ENCODE measurements at regions not wholly inside any gene's neighbourhood (a gene's known extent, or its start where the extent isn't known, plus 50 kb on each side); places are given as distances from the start of the nearest gene placed in this dataset.
A peak's percentile ranks its signal among the peaks of the same experiment; 100 is the strongest.
"Not testable (repeated sequence)": the region's sequence is repeated elsewhere in the genome, so short reads cannot be mapped to it uniquely, and the experiment has no call there.

DNA sequence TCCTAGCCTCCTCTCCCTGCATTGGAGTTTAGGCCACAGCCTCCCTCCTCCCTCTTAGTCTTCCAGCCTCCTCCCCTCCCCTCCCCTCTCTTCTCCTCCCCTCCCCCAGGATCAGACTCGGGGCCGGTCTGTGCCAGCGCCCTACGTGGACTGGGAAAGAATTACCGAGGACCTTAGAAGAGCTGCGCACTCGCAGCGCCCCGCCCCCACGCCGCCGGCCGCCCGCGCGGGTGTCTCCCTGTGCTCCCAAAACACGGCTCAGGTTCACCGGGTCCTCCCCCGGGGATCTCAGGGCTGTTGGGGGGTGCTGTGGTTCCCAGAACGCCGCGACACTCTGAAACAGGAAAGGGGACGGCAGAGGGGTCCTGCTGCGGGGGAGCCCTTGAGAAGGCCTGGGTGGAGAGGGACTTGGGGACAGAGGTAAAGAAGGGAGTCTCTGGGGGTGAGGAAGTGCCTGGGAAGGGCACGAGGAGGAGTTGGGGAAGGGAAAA, 122.3 kb upstream of the TBL1X start:
- DNase-seq (ENCODE audit: low read depth in 2 of 2), result peak; percentile 79 to 80

- no peak for DNase-seq (ENCODE audit: low read depth in 2 of 2)
These were observed 120.9 kb upstream of the TBL1X start for GRCh38 chrX:9343971-9344370.

DNA sequence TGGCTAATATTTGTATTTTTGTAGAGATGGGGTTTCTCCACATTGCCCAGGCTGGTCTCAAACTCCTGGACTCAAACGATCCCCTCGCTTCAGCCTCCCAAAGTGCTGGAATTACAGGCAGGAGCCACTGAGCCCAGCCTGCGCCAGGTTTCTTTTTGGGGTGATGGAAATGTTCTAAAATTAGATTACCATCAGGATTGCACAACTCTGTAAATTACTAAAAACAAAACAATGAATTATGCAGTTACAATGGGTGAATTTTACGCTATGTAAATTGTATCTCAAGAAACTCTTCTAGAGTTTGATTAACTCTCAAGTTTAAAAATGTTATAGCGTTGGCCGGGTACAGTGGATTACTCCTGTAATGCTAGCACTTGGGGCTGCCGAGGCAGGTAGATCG, 118.9 kb upstream of the TBL1X start:
- no peak for DNase-seq (ENCODE audit: low read depth in 2 of 2)

DNA sequence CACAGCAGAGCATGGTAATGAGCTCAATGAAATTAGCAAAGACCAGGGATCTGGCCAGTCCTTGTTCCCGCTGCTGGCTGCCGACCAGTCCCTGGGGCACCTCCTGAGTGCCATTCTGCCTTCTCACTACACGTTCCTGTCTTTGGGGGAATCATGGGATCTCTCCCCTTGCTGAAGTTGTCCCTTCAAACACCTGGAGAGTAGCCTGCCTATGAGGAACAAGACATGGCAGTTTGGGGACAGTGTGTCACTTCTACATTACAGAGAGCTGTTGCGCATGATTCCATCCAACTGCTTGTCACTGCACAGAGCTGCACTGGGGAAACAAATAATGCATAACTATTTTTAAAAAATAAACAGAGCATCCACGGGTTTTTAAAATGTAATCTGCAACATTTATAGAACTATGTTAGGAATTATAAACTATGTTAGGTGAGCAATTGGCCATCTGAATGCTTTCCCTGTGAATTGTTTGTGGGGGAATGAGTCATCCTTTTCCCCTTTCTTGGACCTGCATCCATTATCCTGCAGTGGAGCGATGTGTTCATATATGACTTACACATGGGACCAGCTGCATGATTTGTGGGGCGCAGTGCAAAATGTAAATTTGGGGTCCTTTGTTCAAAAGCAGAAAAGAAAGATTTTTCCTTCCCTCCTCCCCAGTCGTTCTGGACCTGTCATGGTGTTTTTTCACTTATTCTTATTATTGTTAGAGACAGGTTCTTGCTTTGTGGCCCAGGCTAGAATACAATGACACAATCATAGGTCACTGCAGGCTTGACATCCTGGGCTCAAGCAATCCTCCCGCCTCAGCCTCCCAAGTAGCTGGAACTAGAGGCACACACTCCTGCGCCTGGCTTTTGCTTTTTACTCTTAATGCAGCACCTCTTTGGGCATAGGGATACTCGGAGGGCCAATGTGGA, 115.0 kb upstream of the TBL1X start:
- no peak for DNase-seq (ENCODE audit: low read depth in 2 of 2)

DNA sequence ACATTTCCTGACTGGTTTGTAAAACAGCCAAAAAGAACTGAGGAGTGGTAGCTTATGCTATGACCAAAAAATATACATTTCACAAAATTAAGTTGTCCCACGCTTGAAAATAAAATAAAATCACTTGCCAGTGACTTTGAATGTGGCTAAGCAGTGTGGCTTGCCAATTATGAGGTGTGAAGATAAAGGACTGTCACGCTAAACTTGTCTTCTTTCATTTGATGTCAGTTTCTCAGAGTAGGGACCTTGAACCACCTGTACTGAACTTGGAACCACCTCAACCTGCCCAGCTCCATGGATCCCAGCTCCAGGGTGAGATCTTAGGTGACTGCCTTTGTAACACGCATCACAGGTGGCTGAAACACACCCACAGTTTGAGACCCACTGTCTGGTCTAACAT, 113.7 kb upstream of the TBL1X start:
- no peak for DNase-seq (ENCODE audit: low read depth in 2 of 2)

- no peak for DNase-seq (ENCODE audit: low read depth in 2 of 2)
These were observed 112.6 kb upstream of the TBL1X start for GRCh38 chrX:9352243-9352642.

GRCh38 chrX:9352694-9353411, 112.0 kb upstream of the TBL1X start:
- peak; percentile 64 to 70 for DNase-seq (ENCODE audit: low read depth in 2 of 2)

GRCh38 chrX:9354918-9355317, 109.9 kb upstream of the TBL1X start:
- no peak for DNase-seq (ENCODE audit: low read depth in 2 of 2)

DNA sequence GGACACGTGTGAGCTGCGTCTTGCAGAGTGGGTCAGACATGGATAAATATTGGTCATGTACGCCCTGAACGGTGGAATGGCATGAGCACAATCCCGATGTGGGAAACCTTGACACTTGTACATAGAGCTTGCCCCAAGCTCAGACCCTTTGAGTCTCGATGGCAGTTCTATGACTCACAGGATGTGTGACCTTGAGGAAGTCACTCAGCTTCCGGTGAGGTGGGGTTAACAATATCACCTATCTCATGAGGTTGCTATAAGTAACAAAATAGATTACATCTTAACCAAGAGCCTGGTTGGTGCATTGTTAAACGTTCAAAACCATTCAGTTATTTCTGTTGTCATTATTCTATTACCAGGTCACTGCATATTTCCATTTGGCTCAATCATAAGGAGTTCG, 109.1 kb upstream of the TBL1X start:
- no peak for DNase-seq (ENCODE audit: low read depth in 2 of 2)

DNA sequence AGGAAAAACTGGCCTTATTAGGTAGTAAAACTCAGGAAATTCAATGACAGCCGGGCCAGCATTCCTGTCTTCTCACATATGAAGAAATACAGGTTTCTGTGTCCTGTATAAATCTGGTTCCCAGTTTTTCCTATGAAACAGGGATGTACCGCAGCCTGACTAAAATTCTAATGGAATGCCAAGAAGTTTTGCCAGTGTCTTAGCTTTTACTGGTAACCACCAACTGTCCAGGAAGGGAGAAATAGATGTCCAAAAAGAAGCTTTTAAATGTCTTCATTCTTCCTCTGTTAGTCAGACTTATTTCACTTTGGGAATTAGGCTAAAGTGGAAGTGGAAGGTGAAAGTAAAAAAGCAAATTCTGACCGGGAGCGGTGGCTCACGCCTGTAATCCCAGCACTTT, 108.0 kb upstream of the TBL1X start:
- DNase-seq (ENCODE audit: low read depth in 2 of 2), result no peak

DNA sequence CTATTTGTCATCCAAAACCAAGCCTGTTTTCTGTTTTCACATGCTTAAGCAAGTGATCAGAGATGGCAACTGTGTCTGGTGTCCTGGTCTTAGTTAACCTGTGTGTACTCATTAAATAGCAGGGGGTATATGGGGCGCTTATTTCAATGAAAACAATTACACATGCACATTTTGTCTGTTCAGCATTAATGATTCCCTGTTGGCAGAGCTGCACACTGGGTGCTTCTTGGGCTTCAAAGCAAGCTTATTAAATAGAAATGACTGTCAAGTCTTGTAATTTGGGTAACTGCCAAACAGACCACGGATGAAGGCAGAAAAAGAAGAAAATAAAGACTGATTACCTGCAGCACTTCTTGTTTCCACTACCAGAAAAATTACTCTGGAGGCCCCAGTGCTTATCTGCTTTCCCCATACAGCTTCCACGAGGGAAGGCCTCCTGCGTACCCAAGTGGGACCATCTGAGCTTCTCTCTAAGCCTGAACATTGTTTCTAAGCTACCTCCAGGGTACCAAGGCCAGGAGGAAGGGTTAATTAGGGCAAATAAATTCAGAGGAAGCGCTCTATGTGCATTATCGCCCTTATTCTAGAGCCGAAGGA, 107.2 kb upstream of the TBL1X start:
- DNase-seq (ENCODE audit: low read depth in 2 of 2), result no peak

GRCh38 chrX:9362363-9362928, 102.4 kb upstream of the TBL1X start:
- no peak for DNase-seq (ENCODE audit: low read depth in 2 of 2)

GRCh38 chrX:9367421-9367820, 97.4 kb upstream of the TBL1X start:
- DNase-seq (ENCODE audit: low read depth in 2 of 2), result no peak

DNA sequence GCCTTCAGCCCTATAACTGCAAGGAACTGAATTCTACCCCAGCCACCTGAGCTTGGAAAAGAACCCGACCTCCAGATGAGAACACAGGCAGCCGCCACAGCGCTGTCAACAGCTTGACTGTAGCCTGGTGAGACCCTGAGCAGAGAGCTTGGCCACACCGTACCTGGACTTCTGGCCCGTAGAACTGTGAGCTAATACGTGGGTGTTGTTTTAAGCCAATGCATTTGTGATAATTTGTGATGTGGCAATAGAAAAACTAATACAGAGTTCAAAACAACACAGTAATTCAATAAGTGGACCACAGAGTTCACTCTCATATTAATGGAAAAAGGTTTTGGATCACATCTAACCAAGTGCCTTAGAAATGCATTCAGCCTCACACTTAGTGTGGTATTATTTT, 96.6 kb upstream of the TBL1X start:
- no peak for DNase-seq (ENCODE audit: low read depth in 2 of 2)

DNA sequence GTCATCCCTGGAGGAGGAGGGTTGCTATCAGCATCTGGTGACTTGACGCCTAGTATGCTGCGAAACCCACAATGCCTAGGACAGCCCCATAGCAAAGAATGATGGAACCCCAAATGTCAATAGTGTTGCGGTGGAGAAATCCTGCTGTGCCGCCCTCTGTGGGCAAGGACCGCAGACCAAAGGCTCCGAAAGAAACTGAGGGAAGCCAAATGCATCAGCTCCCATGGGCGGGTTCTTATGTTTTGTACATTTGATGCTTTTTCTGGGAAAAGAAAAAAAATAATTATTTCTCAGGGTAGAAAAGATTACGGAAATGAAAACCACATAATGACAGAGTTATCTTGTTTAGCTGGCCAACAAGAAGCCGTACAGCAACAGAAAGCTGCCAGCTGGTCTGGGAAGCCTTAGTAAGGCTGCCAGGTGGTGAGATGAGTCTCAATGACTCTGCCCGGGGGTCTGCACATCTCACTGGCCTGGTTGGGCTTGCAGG, 95.0 kb upstream of the TBL1X start:
- DNase-seq (ENCODE audit: low read depth in 2 of 2), result no peak

DNA sequence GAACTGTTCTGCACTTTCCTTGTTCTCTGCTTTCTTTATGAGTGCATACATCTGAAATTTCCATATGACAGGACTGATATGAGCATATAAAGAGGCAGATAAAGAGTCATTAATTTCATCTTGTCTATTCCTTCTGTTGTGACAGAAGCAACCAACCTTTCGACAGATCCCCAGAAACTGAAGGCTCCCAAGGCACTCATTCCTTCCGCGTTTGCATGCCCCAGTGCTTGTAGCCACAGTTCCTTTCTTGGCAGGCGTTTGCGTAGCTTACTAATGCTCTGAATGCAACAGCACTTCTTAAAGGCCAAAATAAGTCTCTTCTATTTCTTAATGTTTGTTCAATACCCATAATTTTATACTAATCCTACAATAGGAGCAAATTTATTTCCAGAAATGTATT, 94.0 kb upstream of the TBL1X start:
- no peak for DNase-seq (ENCODE audit: low read depth in 2 of 2)

DNA sequence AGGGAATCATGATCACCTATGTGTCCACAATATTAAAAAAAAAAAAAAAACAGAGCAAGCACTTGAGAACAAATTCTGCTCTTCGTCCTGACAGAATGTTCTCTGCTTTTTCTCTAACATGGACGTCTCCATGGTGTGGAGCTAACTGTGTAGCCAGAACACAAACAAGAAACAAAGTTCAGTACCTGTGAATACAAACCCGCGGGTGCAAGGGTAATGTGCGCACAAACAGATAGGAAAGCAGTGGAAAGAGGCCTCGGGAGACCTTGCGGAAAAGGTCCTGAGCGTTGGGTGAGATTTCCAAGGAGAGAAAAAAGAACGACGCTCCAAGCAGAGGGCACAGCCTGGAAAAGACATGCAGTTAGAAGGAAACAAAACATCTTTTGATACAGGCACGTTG, 92.0 kb upstream of the TBL1X start:
- no peak for DNase-seq (ENCODE audit: low read depth in 2 of 2)

DNA sequence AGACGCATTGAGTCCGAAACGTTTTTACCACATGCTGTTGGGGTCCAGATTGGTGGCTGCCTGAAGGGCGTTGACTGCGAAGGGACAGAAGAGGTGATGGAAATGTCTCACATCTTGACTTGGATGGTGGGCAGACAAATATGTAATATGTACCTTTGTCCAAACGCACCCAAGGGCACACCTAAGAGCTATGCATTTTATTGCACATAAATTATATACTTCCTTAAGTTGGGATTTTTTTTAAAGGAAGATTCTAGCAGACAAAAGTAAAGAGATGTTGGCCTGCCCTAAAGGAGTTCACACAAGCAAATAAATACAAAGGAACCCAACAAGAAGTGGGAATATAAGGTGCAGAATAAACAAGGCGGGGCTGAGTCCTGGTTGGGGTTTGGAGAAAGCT, 91.1 kb upstream of the TBL1X start:
- DNase-seq (ENCODE audit: low read depth in 2 of 2), result no peak

- no peak for DNase-seq (ENCODE audit: low read depth in 2 of 2)
These were observed 90.3 kb upstream of the TBL1X start for GRCh38 chrX:9374555-9374954.

DNA sequence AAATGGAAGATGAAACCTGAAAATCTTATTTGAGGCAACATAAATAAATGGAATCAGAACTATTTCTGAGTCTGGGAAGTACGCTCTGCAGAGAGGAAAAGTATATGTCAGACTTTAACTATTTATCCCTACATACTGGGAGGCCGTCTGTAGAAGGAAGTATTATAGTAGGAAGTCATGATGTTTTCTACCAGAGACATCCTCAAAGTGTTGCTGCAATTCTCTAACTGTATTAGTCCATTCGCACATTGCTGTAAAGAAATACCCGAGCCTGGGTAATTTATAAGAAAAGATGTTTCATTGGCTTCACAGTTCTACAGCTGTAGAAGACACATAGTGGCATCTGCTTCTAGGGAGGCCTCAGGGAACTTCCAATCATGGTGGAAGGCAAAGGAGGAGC, 88.7 kb upstream of the TBL1X start:
- DNase-seq (ENCODE audit: low read depth in 2 of 2), result no peak

DNA sequence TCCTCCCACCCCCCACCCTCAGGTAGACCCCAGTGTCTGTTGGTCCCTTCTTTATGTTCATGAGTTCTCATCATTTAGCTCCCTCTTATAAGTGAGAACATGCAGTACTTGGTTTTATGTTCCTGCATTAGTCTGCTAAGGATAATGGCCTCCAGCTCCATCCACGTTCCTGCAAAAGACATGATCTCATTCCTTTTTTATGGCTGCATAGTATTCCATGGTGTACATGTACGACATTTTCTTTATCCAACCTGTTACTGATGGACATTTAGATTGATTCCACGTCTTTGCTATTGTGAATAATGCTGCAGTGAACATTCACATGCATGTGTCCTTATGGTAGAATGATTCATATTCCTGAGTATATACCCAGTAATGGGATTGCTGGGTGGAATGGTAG, 87.6 kb upstream of the TBL1X start:
- DNase-seq (ENCODE audit: low read depth in 2 of 2), result not testable (repeated sequence)
